GM12891 (cell line): ENCODE measurements at regions not wholly inside any gene's neighbourhood (a gene's known extent, or its start where the extent isn't known, plus 50 kb on each side); places are given as distances from the start of the nearest gene placed in this dataset.
"Not testable (repeated sequence)": the region's sequence is repeated elsewhere in the genome, so short reads cannot be mapped to it uniquely, and the experiment has no call there.

Experiments
- PAX5 ChIP-seq: IDR thresholded peaks from 2 replicates; pipeline ENCODE4 v1.6.1; 2011; ENCODE audit warnings: low read length, moderate library complexity, mild to moderate bottlenecking; ENCODE audit not compliant: insufficient read depth, severe bottlenecking
- POLR2A ChIP-seq: IDR thresholded peaks from 2 replicates; pipeline ENCODE4 v1.6.1; 2011; ENCODE audit warnings: low read depth, low read length, control low read depth
- POLR2AphosphoS5 ChIP-seq: IDR thresholded peaks from 2 replicates; pipeline ENCODE4 v1.6.1; 2011; ENCODE audit warnings: low read depth, low read length, control low read depth

DNA sequence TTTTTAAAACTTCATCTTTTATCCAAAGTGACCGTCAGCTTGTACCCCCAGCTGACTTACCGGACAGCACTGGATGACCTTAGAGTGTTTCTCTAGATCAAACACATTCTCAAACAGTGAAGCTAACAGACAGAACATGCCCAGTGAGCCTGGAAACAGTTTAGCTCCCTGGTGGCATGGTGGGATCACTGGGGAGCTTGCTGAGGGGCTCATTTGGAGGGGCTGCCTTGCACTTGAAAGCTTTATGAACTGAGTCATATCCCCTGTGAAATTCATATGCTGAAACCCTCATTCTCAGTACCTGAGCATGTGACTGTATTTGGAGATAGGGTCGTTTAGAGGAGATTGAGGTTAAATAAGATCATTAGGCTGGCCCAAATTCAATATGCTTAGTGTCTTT lies 2913.2 kb downstream of the RPIA start:
- not testable (repeated sequence) for TF ChIP-seq PAX5, POLR2AphosphoS5, POLR2A
